Muscle of leg (tissue), 3 donors: ENCODE measurements at regions not wholly inside any gene's neighbourhood (a gene's known extent, or its start where the extent isn't known, plus 50 kb on each side); places are given as distances from the start of the nearest gene placed in this dataset.

ENCODE experiments used
- DNase-seq: peaks from one replicate; pipeline ENCODE4 v3.0.0; 2013
- H3K27ac ChIP-seq: one replicate; pipeline ENCODE4 v1.5.1; 2013; ENCODE audit warnings: mild to moderate bottlenecking, low read length, control low read depth
- H3K27me3 ChIP-seq: one replicate; pipeline ENCODE4 v1.6.1; 2013; ENCODE audit warnings: low read length; ENCODE audit not compliant: control insufficient read depth, insufficient read depth
- H3K36me3 ChIP-seq: one replicate; pipeline ENCODE4 v1.6.1; 2013; ENCODE audit warnings: low read length; ENCODE audit not compliant: control insufficient read depth, insufficient read depth
- H3K4me1 ChIP-seq: one replicate; pipeline ENCODE4 v1.6.1; 2013; ENCODE audit warnings: low read length; ENCODE audit not compliant: control insufficient read depth, insufficient read depth
- H3K4me3 ChIP-seq: one replicate; pipeline ENCODE4 v1.5.1; 2013; ENCODE audit warnings: low read length, control low read depth
- H3K9me3 ChIP-seq: replicated peaks from 2 replicates; pipeline ENCODE4 v1.6.1; 2013; ENCODE audit warnings: low read depth, low read length; ENCODE audit not compliant: control insufficient read depth
- WGBS: methylation state at CpG from one replicate; pipeline ENCODE4 v1.1.5; 2013; ENCODE audit warnings: missing lambda C conversion rate; ENCODE audit not compliant: insufficient coverage; 5-methylcytosine and 5-hydroxymethylcytosine counted together

GRCh38 chr12:111012918-111013317, 92.5 kb upstream of the MYL2 start:
- WGBS, result no CpG with 5 or more reads among the region's 3 CpGs
- H3K27me3 ChIP-seq, result peaks cover 8% of the 10 kb centered on the region
- no peak for DNase-seq

GRCh38 chr12:111011999-111012600, 91.7 kb upstream of the MYL2 start:
- H3K27me3 ChIP-seq, result peaks cover 8% of the 10 kb centered on the region

More at GRCh38 chr12:111012918-111013317, 92.5 kb upstream of the MYL2 start:
- Histone ChIP-seq H3K27ac (no peak overlapping the region), H3K9me3 (no peaks in the 10 kb centered on the region), H3K4me1 (no peaks in the 10 kb centered on the region), H3K36me3 (no peaks in the 10 kb centered on the region), H3K4me3 (no peak overlapping the region)

GRCh38 chr12:111010916-111011657, 90.7 kb upstream of the MYL2 start:
- H3K4me1 ChIP-seq, result no peaks in the 10 kb centered on the region
- no peaks in the 10 kb centered on the region for H3K9me3 ChIP-seq
- peaks cover 3% of the 10 kb centered on the region for H3K27me3 ChIP-seq
- no peak for DNase-seq
- H3K27ac ChIP-seq, result no peak overlapping the region
- 83% methylated on average over 3 of the region's 6 CpGs for WGBS
- H3K36me3 ChIP-seq, result no peaks in the 10 kb centered on the region
- no peak overlapping the region for H3K4me3 ChIP-seq

More at GRCh38 chr12:111011999-111012600, 91.7 kb upstream of the MYL2 start:
- no peak for DNase-seq
- Histone ChIP-seq H3K36me3 (no peaks in the 10 kb centered on the region), H3K4me3 (no peak overlapping the region), H3K27ac (no peak overlapping the region), H3K9me3 (no peaks in the 10 kb centered on the region), H3K4me1 (no peaks in the 10 kb centered on the region)
- 89% methylated on average over 10 of the region's 15 CpGs for WGBS

GRCh38 chr12:111010061-111010460, 89.7 kb upstream of the MYL2 start:
- H3K4me3 ChIP-seq, result no peak overlapping the region
- no peaks in the 10 kb centered on the region for H3K36me3 ChIP-seq
- WGBS, result 83% methylated on average over 2 of the region's 3 CpGs
- no peaks in the 10 kb centered on the region for H3K9me3 ChIP-seq
- peaks cover 6% of the 10 kb centered on the region for H3K27me3 ChIP-seq
- H3K27ac ChIP-seq, result no peak overlapping the region
- DNase-seq, result no peak
- H3K4me1 ChIP-seq, result no peaks in the 10 kb centered on the region

GRCh38 chr12:111006621-111007020, 86.2 kb upstream of the MYL2 start:
- Histone ChIP-seq H3K27ac (no peak overlapping the region), H3K4me1 (no peaks in the 10 kb centered on the region), H3K27me3 (peaks cover 11% of the 10 kb centered on the region), H3K9me3 (no peaks in the 10 kb centered on the region), H3K36me3 (no peaks in the 10 kb centered on the region), H3K4me3 (no peak overlapping the region)
- no CpG with 5 or more reads among the region's 2 CpGs for WGBS
- DNase-seq, result no peak

- Histone ChIP-seq H3K9me3 (peaks cover 17% of the 10 kb centered on the region), H3K4me1 (peaks cover 9% of the 10 kb centered on the region), H3K4me3 (no peak overlapping the region), H3K36me3 (no peaks in the 10 kb centered on the region), H3K27me3 (peaks cover 3% of the 10 kb centered on the region), H3K27ac (no peak overlapping the region)
- DNase-seq, result no peak
- WGBS, result 78% methylated on average over 1 of the region's 2 CpGs
Observed at GRCh38 chr12:110998971-110999370, 78.6 kb upstream of the MYL2 start.

GRCh38 chr12:110998165-110998564, 77.8 kb upstream of the MYL2 start:
- H3K4me1 ChIP-seq, result peaks cover 9% of the 10 kb centered on the region
- no peaks in the 10 kb centered on the region for H3K36me3 ChIP-seq
- no peak overlapping the region for H3K4me3 ChIP-seq
- peaks cover 3% of the 10 kb centered on the region for H3K27me3 ChIP-seq
- H3K27ac ChIP-seq, result no peak overlapping the region
- H3K9me3 ChIP-seq, result peaks cover 17% of the 10 kb centered on the region
- DNase-seq, result no peak
- WGBS, result no CpG with 5 or more reads among the region's 3 CpGs

GRCh38 chr12:110996415-110996814, 76.0 kb upstream of the MYL2 start:
- no peak overlapping the region for H3K27ac ChIP-seq
- WGBS, result 50% methylated on average over 1 of the region's 5 CpGs
- no peak overlapping the region for H3K4me3 ChIP-seq

GRCh38 chr12:110995615-110996014, 75.2 kb upstream of the MYL2 start:
- Histone ChIP-seq H3K4me3 (no peak overlapping the region), H3K36me3 (no peaks in the 10 kb centered on the region), H3K4me1 (peaks cover 9% of the 10 kb centered on the region), H3K9me3 (peaks cover 17% of the 10 kb centered on the region), H3K27me3 (no peaks in the 10 kb centered on the region), H3K27ac (no peak overlapping the region)
- 100% methylated on average over 2 of the region's 3 CpGs for WGBS
- no peak for DNase-seq

More at GRCh38 chr12:110996415-110996814, 76.0 kb upstream of the MYL2 start:
- H3K4me1 ChIP-seq, result peaks cover 9% of the 10 kb centered on the region
- H3K27me3 ChIP-seq, result no peaks in the 10 kb centered on the region
- no peaks in the 10 kb centered on the region for H3K36me3 ChIP-seq
- DNase-seq, result no peak
- H3K9me3 ChIP-seq, result peaks cover 17% of the 10 kb centered on the region

GRCh38 chr12:110995016-110995415, 74.6 kb upstream of the MYL2 start:
- Histone ChIP-seq H3K27ac (peak overlapping the region; percentile 72), H3K4me1 (peaks cover 9% of the 10 kb centered on the region), H3K4me3 (no peak overlapping the region), H3K27me3 (no peaks in the 10 kb centered on the region), H3K9me3 (peaks cover 17% of the 10 kb centered on the region), H3K36me3 (no peaks in the 10 kb centered on the region)
- DNase-seq, result peak; percentile 23
- 66% methylated on average over 5 of the region's 7 CpGs for WGBS
